KBM-7 (cell line): ENCODE measurements at regions not wholly inside any gene's neighbourhood (a gene's known extent, or its start where the extent isn't known, plus 50 kb on each side); places are given as distances from the start of the nearest gene placed in this dataset.
"Not testable (repeated sequence)": the region's sequence is repeated elsewhere in the genome, so short reads cannot be mapped to it uniquely, and the experiment has no call there.

Experiments
- DNase-seq: peaks from one replicate; pipeline ENCODE4 v3.0.0-alpha.2; 2015
- in situ Hi-C: fragments of 300-500 bp; cut with MboI; formaldehyde crosslinking; loops from 2 replicates; pipeline ENCODE4 v1.14.3; 2020; ENCODE audit warnings: low sequenced_read_pairs, low pct_unique_long_range_greater_than_20kb, mixed read lengths

DNA sequence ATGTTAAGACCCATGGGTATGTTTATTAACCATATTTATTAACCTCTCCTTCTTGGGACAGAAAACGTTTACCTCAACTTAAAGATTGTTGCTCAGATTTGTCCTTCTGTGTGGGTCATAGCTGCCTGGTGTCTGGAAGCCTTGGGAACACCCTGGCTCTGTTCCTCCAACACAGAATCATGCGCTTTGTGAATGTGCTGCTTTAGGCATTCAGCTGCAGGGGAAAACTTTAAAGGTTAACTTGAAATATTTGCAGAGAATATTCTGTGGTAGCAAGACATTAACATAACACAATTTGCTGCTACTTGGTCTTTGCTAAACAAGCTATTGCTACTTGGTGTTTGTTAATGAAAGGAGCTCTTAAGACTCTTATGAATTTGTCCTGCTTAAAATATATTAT, 50.5 kb upstream of the THOC3 start:
- DNase-seq, in situ Hi-C loops: not testable (repeated sequence)

GRCh38 chr5:176020852-176021251, 52.7 kb upstream of the THOC3 start:
- in situ Hi-C loops, DNase-seq: not testable (repeated sequence)

GRCh38 chr5:176023535-176023934, 55.4 kb upstream of the THOC3 start:
- in situ Hi-C loops, DNase-seq: not testable (repeated sequence)

GRCh38 chr5:176029445-176029844, 61.3 kb upstream of the THOC3 start:
- DNase-seq, in situ Hi-C loops: not testable (repeated sequence)

DNA sequence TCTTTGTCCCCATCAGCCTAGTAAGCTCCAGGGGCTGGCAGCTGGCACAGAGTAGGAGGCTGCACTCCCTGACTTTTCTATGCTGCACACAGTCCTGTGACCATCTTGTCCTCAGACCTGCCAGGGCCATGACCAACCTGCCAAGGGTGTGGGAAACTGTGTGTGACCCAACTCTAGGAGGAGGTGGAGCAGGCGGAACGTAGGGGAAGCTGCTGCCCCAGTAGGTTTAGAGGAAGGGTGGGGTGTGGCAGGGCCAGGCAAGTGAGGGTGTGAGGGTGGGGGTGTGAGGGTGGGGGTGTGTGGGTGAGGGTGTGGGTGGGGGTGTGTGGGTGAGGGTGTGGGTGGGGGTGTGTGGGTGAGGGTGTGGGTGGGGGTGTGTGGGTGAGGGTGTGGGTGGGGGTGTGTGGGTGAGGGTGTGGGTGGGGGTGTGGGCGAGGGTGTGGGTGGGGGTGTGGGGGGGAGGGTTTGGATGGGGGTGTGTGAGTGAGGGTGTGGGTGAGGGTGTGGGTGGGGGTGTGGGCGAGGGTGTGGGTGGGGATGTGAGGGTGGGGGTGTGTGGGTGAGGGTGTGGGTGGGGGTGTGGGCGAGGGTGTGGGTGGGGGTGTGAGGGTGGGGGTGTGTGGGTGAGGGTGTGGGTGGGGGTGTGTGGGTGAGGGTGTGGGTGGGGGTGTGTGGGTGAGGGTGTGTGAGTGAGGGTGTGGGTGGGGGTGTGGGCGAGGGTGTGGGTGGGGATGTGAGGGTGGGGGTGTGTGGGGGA, 62.4 kb upstream of the THOC3 start:
- in situ Hi-C loops, DNase-seq: not testable (repeated sequence)

- in situ Hi-C loops, DNase-seq: not testable (repeated sequence)
These were observed 63.0 kb upstream of the THOC3 start for GRCh38 chr5:176031118-176031510.

DNA sequence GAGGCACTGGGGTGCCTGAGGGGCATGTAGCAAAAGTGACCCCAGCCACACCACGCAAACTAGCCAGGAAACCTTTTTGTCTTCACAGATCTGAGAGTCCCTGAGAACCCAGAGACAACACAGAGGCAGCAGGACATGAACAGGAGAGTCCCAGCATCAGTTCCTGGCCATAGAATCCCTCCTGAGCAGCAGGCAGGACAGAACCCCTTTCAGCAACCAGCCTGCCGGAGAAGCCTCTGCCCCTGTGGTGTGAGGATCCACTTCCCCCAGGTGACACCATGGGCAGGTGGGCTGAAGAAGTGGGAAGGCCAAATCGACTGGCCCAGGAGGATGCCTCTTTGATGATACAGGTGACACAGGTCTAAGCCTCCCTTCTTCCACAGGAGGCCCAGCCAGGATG, 65.1 kb upstream of the THOC3 start:
- DNase-seq, in situ Hi-C loops: not testable (repeated sequence)

DNA sequence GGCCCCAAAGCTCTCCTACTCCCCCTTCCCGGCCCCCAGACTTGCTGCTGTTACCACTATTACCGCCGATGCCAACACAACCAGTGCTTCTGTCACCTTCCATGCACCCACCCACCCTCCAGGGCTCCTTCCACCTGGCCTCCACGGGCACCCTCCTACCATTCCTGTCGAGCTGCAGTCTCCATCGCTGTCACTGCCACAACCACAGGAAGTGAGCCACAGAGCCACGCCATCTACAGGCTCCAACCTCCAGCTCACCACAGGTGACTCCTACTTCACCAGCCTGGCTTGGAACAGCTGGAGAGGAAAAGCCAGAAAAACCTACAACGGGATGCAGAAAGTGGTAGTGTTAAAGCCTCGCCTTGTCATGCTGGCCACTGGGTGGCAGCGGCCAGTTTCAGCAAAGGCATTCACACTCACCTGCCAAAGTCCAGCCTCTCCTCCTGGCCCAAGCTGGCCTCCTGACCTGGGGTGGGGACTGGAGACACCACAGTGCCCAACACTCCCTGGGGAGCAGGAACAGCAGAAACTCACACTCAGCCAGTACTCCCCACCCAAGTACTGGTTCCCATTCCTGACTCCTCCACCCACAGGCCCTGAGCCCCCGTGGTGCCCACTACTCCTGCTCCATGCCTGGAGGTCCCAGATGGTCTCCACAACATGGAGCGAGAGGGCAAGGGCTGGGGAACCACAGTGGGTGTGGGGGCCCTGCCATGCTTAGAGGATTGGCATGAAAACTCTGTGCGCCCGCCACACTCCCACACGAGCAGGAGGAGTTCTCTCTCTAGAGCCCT, 66.5 kb upstream of the THOC3 start:
- in situ Hi-C loops, DNase-seq: not testable (repeated sequence)

DNA sequence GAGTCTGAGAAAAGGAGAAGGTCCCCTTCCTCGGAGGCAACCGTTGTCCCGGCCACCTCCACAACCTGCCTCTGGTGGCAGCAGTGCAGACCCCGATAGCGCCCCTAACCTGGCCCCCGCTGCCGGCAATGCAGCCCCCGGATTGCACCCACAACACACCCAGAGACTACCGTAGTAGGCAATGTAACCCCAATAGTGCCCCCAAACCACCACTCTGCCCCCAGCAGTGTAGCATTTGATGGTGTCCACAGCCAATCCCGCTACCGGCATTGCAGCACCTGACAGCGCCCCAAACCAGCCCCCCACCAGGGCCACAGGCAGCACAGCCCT, 67.1 kb upstream of the THOC3 start:
- in situ Hi-C loops, DNase-seq: not testable (repeated sequence)

DNA sequence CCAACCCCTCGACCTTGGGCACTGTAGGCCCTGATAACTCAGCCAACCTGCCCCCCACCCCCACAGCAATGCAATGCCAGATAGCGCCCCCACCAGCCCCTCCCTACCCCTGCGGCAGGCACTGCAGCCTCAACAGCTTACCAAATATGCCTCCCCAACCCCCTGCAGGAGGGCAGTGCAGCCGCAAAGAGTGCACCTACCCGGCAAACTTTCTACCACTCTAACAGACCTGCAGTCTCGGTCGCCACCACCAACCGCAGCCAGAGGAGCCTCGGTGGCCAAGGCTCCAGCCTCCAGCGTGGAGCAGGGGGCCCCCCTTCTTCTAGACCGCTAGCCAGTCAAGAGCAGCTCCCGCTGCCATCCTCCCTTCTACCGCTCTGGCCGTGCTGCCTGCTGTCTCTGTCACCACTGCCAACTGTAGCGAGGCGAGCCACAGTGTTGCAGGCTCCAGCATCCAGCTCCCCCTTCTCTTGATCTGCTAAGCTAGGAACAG, 67.7 kb upstream of the THOC3 start:
- DNase-seq, in situ Hi-C loops: not testable (repeated sequence)

GRCh38 chr5:176036391-176036790, 68.3 kb upstream of the THOC3 start:
- DNase-seq, in situ Hi-C loops: not testable (repeated sequence)

DNA sequence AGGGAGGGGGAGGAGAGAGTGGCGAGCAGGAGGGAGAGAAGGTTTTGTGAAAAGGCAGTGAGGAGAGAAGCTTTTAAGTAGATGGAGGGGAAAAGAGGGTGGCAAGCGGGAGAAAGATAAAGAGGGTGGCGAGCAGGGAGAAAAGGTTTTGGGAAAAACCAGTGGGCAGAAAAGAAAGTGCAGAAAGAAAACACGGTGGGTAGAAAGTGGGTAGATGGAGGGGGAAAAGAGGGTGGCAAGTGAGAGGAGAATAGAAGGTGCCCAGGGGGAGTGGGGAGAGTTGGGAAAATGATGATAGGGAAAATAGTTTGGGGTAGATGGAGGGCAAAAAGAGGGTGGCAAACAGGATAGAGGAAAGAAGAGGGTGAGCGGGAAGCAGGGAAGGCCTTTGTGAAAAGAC, 69.1 kb upstream of the THOC3 start:
- DNase-seq, in situ Hi-C loops: not testable (repeated sequence)

DNA sequence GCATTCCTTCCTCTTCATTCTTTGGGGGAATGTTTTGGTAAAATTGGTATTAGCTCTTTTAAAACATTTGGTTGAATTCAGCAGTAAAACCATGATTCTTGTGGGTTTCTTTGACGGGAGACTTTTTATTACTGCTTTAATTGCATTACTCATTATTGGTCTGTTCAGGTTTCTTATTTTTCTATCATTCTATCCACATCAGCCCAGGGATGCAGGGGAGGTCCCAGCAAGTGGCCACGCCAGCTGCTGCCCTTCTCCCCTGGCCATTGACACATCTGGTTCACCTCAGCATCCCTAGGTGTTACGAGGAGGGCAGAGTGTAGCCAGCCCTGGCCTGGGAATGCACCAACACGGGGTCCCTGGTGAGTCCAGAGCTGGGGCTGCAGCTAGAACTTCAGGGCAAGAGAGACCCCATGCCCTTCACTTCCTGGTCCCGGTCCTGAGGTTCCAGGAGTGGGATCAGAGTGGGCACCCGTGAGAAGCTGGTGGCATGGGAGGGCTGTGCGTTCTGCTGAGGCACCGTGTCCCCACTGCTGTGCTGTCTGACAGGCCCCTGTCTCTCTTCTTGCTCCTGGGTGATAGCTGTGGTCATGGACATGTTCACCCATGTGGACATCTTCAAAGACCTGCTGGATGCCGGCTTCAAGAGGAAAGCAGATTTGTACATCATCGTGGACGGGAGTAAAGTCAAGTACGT, 72.1 kb upstream of the THOC3 start:
- DNase-seq, in situ Hi-C loops: not testable (repeated sequence)

GRCh38 chr5:176041248-176041994, 73.3 kb upstream of the THOC3 start:
- DNase-seq, in situ Hi-C loops: not testable (repeated sequence)

- in situ Hi-C loops, result not testable (repeated sequence)
These were observed 74.0 kb upstream of the THOC3 start for GRCh38 chr5:176042020-176042658.

DNA sequence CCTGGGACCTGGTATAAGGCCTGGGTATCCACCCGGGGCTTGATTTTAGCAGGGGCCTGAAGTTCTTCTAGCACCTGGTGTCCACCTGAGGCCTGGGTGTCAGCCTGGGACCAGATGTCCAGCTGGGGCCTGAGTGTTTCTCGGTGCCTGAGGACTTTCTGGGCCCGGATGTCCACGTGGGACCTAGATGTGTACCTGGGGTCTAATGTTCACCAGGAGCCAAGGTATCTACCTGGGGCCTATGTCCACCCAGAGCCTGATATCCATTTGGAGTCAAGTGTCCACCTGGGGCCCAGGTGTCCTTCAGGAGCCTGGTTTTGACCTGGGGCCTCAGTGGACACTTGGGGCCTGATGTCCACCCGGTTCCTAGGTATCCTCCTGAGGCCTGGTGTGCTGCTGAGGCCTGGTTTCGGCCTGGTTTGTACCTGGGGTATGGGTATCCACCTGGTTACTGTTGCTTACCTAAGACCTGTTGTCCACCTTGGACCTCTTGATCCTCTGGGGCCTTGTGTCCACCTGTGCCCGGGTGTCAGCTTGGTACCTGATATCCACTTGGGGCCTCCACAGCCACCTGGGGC, 75.2 kb upstream of the THOC3 start:
- DNase-seq, in situ Hi-C loops: not testable (repeated sequence)

More at GRCh38 chr5:176042020-176042658, 74.0 kb upstream of the THOC3 start:
- not testable (repeated sequence) for DNase-seq

DNA sequence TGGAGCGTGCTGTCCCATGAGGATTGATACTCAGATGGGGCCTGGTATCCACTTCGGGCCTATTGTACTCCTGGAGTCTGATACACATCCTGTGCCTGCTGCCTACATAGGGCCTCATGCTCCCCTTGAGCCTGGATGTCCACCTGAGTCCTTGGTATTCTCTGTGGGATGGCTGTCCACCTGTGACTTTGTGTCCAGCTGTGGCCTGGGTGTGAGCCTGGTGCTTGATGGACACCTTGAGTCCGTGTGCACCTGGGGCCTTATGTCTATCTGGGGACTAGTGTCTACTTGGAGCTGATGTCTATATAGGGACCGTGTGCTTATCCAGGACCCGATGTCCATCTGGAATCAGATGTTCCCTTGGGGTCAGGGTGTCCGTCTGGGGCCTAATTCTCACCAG, 75.9 kb upstream of the THOC3 start:
- in situ Hi-C loops, DNase-seq: not testable (repeated sequence)

GRCh38 chr5:176044431-176044830, 76.3 kb upstream of the THOC3 start:
- in situ Hi-C loops, result not testable (repeated sequence)

More at GRCh38 chr5:176044431-176044830, 76.3 kb upstream of the THOC3 start:
- not testable (repeated sequence) for DNase-seq
